ENCODE measurements at regions not wholly inside any gene's neighbourhood (a gene's known extent, or its start where the extent isn't known, plus 50 kb on each side); places are given as distances from the start of the nearest gene placed in this dataset.

DNA sequence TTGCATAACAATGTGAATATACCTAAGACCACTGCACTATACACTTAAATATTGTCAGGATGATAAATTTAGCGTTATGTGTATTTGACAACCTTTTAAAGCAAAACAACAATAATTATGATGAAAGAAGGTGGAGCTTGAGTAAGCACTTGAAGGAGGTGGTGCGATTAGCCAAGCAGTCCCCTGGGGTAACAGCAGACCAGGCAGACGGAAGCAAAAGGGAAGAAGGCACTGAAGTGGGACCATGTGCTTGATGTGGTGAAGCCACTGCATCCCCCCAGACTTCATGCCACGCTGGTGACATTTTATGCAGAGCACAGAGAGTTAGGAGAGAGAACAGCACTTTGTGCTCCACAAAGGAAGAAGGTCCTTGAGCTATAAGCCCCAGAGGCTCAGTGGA lies 58.3 kb upstream of the ZNF507 start:
- no peak for DNase-seq (ENCODE audit: low read depth in 2 of 2)

DNA sequence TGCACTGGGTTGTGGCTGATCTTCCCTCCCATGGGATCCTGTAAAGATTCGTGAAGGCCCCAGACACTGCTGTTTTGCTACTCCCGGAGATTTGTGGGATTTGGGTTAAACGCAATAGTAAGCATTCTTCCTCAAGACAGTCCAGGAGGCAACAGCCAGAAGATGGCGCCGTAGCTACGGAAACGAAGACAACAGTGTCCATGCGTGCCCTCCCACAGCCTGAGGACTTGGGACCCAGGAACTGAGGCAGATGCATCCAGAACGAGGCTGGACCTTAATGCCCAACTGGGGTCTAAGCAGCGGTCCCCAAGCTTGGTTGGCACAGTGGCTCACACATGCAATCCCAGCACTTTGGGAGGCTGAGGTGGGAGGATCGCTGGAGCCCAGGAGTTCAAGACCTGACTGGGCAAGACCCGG lies 57.6 kb upstream of the ZNF507 start:
- no peak for DNase-seq (ENCODE audit: low read depth in 2 of 2)

DNA sequence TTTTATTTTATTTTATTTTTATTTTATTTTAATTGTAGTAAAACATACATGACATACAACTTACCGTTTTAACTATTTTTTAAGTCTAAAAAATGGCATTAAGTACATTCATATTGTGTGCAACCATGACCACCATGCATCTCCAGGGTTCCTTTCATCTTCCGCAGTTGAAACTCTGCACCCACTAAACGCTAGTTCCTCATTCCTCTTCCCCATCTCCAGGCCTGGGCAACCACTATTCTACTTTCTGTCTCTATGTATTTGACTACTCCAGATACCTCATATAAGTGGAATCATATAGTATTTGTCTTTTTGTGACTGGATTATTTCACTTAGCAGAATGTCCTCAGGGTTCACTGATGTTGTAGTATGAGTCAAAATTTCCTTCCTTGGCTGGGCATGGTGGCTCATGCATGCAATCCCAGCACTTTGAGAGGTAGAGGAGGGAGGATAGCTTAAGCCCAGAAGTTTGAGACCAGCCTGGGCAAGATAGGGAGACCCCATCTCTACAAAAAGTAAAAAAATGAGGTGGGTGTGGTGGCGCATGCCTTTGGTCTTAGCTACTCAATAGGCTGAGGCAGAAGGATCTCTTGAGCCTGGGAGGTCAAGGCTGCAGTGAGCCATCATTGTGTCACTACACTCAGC lies 55.7 kb upstream of the ZNF507 start:
- DNase-seq (ENCODE audit: low read depth in 2 of 2), result no peak

DNA sequence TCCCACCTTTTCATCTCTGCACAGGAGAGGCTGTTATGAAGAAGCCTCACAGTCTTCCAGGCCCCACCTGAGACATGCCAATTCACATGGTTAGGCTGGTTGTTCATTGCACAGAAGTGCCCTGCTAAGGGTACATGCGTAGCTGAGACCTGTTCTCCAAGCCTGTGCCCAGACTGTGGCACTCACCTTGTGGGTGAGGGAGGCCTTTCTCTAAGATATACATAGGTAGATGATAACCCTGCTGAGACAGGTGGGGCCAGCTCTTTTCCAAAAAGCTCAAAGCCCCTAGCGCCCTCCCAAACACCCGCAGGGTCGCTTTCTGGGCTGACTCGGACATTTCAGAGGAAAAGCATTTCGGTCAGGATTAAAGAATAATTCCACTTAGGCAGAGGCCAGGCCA lies 53.5 kb upstream of the ZNF507 start:
- DNase-seq (ENCODE audit: low read depth in 2 of 2), result no peak

DNA sequence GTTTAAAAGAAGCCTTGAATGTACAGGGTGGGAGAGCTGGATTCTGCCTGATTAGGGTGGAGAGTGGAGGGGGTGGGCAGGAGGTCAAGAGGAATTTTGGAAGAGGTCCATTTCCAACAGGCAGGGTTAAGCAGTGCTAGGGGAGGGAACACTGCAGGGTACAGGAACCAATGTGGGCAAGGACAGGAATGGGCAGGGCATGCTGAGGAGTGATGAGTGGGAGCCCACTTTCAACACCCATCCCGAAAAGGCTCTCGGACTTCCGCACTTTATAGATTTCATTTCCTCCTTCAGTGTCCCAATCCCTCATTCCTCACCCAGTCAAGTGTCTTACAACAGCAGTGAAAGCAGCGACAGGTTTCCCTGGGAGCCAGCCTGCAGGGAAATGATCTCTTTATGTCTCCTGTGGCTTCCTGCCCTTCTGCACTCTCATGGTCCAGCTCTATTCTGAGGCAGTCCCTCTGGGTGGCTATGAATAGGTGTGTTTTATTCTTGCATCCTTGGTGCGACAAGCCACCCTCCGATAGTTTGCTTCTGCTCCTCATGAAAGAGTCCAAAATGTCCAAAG lies 50.5 kb upstream of the ZNF507 start:
- DNase-seq (ENCODE audit: low read depth in 2 of 2), result no peak

Measured in activated CD8-positive, alpha-beta memory T cell treated with anti-CD3 and anti-CD28 coated beads for 4 hours (primary cell).